IMR-90 (cell line): ENCODE measurements at regions not wholly inside any gene's neighbourhood (a gene's known extent, or its start where the extent isn't known, plus 50 kb on each side); places are given as distances from the start of the nearest gene placed in this dataset.

Experiments used
- ATAC-seq: fragments of 200-7000 bp; cut with Tn5 transposase; 2 replicates; pipeline ENCODE4 v1.9.1; 2020; ENCODE audit warnings: low read depth, mild to moderate bottlenecking, moderate library complexity
- BruUV-seq: library from RNA; stranded (reverse); fragments of 400-500 nt; replicated peaks from 2 replicates; lab custom pipeline; 2021; lab: Mats Ljungman, UMichigan
- CTCF ChIA-PET: fragments of 300-600 bp; formaldehyde crosslinking; extraction: SDS; loops from one replicate; lab custom pipeline; 2021; ENCODE audit warnings: antibody characterized with exemption; lab: Yijun Ruan, JAX
- POLR2A ChIA-PET: fragments of 300-600 bp; sonication (Branson Sonifier 250); formaldehyde crosslinking; loops from one replicate; lab custom pipeline; 2022; ENCODE audit warnings: antibody characterized with exemption; ENCODE audit not compliant: unreplicated experiment; lab: Charles Lee
- DNase-seq: peaks from one replicate; pipeline ENCODE4 v3.0.0; 2013
- H2AFZ ChIP-seq: replicated peaks from 2 replicates; pipeline ENCODE3; 2013; ENCODE audit warnings: low read length, mild to moderate bottlenecking; ENCODE audit not compliant: poor library complexity
- H2AK5ac ChIP-seq: 2 replicates; pipeline ENCODE4 v1.6.1; 2013; ENCODE audit warnings: low read depth, low read length, inconsistent platforms
- H2AK9ac ChIP-seq: replicated peaks from 2 replicates; pipeline ENCODE3; 2013; ENCODE audit warnings: mild to moderate bottlenecking, low read depth, low read length, moderate library complexity; ENCODE audit not compliant: poor library complexity
- H2BK120ac ChIP-seq: 2 replicates; pipeline ENCODE4 v1.6.1; 2013; ENCODE audit warnings: low read depth, low read length, inconsistent platforms
- H2BK15ac ChIP-seq: 3 replicates; pipeline ENCODE4 v1.6.1; 2013; ENCODE audit warnings: low read depth, low read length, inconsistent platforms
- H2BK20ac ChIP-seq: 2 replicates; pipeline ENCODE4 v1.6.1; 2013; ENCODE audit warnings: low read depth, mild to moderate bottlenecking, inconsistent platforms, low read length, moderate library complexity
- H2BK5ac ChIP-seq: 2 replicates; pipeline ENCODE4 v1.6.1; 2013; ENCODE audit warnings: mild to moderate bottlenecking, low read depth, low read length, inconsistent platforms; ENCODE audit not compliant: poor library complexity, severe bottlenecking
- H3K14ac ChIP-seq: replicated peaks from 2 replicates; pipeline ENCODE4 v1.6.1; 2013; ENCODE audit warnings: low read depth, low read length, inconsistent platforms
- H3K18ac ChIP-seq: 2 replicates; pipeline ENCODE4 v1.6.1; 2013; ENCODE audit warnings: low read depth, low read length, control low read depth
- H3K23ac ChIP-seq: 2 replicates; pipeline ENCODE4 v1.6.1; 2013; ENCODE audit warnings: low read depth, low read length, inconsistent platforms
- H3K27ac ChIP-seq: 2 replicates; pipeline ENCODE4 v1.5.1; 2013; ENCODE audit warnings: mild to moderate bottlenecking, control low read depth, low read length; ENCODE audit not compliant: insufficient read depth
- H3K27me3 ChIP-seq: 2 replicates; pipeline ENCODE4 v1.6.1; 2013; ENCODE audit warnings: low read length; ENCODE audit not compliant: control insufficient read depth, insufficient read depth
- H3K36me3 ChIP-seq: 2 replicates; pipeline ENCODE4 v1.6.1; 2013; ENCODE audit warnings: low read length, mixed read lengths; ENCODE audit not compliant: control insufficient read depth, insufficient read depth
- H3K4ac ChIP-seq: 2 replicates; pipeline ENCODE4 v1.6.1; 2013; ENCODE audit warnings: low read depth, low read length, inconsistent platforms
- H3K4me1 ChIP-seq: 2 replicates; pipeline ENCODE4 v1.6.1; 2013; ENCODE audit warnings: low read length, mixed read lengths; ENCODE audit not compliant: control insufficient read depth, insufficient read depth
- H3K4me2 ChIP-seq: 2 replicates; pipeline ENCODE4 v1.6.1; 2013; ENCODE audit warnings: low read depth, mild to moderate bottlenecking, control low read depth, low read length, moderate library complexity
- H3K4me3 ChIP-seq: 2 replicates; pipeline ENCODE4 v1.5.1; 2013; ENCODE audit warnings: low read depth, mild to moderate bottlenecking, control low read depth, low read length, moderate library complexity; ENCODE audit not compliant: insufficient read depth
- H3K56ac ChIP-seq: 2 replicates; pipeline ENCODE4 v1.6.1; 2013; ENCODE audit warnings: low read length, inconsistent platforms; ENCODE audit not compliant: insufficient read depth; ENCODE audit errors: extremely low read depth
- H3K79me1 ChIP-seq, 2 experiments: 2 replicates each; pipeline ENCODE4 v1.6.1; 2013; ENCODE audit warnings: low read length in 2 of 2, inconsistent platforms in 1 of 2, low read depth in 1 of 2
- H3K9ac ChIP-seq: 2 replicates; pipeline ENCODE4 v1.6.1; 2013; ENCODE audit warnings: low read depth, low read length, control low read depth
- H3K9me1 ChIP-seq: 2 replicates; pipeline ENCODE4 v1.6.1; 2013; ENCODE audit warnings: low read length, inconsistent platforms; ENCODE audit not compliant: insufficient read depth
- H3K9me3 ChIP-seq: 2 replicates; pipeline ENCODE4 v1.6.1; 2013; ENCODE audit warnings: low read length; ENCODE audit not compliant: control insufficient read depth, insufficient read depth
- H4K20me1 ChIP-seq: 2 replicates; pipeline ENCODE4 v1.6.1; 2013; ENCODE audit warnings: low read length, inconsistent platforms; ENCODE audit not compliant: insufficient read depth
- H4K5ac ChIP-seq: 2 replicates; pipeline ENCODE4 v1.6.1; 2013; ENCODE audit warnings: mild to moderate bottlenecking, low read depth, low read length, control low read depth
- H4K8ac ChIP-seq, 2 experiments: 2 replicates each; pipeline ENCODE4 v1.6.1; 2013; ENCODE audit warnings: low read depth in 2 of 2, low read length in 2 of 2, control low read depth in 1 of 2, inconsistent platforms in 1 of 2
- H4K91ac ChIP-seq: 2 replicates; pipeline ENCODE4 v1.6.1; 2013; ENCODE audit warnings: low read depth, low read length, inconsistent platforms; ENCODE audit not compliant: insufficient read depth
- CHD1 ChIP-seq: IDR thresholded peaks from 2 replicates; pipeline ENCODE4 v1.6.1; 2012; ENCODE audit warnings: low read depth, low read length, improper control_type of control experiment
- FOS ChIP-seq: fragments of 150-350 bp; IDR thresholded peaks from 2 replicates; pipeline ENCODE4 v1.6.1; 2016; ENCODE audit warnings: low read depth, low read length
- MAFK ChIP-seq: IDR thresholded peaks from 2 replicates; pipeline ENCODE4 v1.6.1; 2012; ENCODE audit warnings: low read depth, low read length, improper control_type of control experiment
- MAZ ChIP-seq: IDR thresholded peaks from 2 replicates; pipeline ENCODE4 v1.6.1; 2012; ENCODE audit warnings: low read depth, mild to moderate bottlenecking, low read length, improper control_type of control experiment, moderate library complexity, borderline replicate concordance
- MXI1 ChIP-seq: IDR thresholded peaks from 2 replicates; pipeline ENCODE4 v1.6.1; 2012; ENCODE audit warnings: low read depth, mild to moderate bottlenecking, low read length, moderate library complexity, borderline replicate concordance
- NFE2L2 ChIP-seq: fragments of 150-350 bp; IDR thresholded peaks from 2 replicates; pipeline ENCODE4 v1.6.1; 2016; ENCODE audit warnings: low read depth, mild to moderate bottlenecking, low read length
- POLR2A ChIP-seq: IDR thresholded peaks from 2 replicates; pipeline ENCODE4 v1.6.1; 2012; ENCODE audit warnings: mild to moderate bottlenecking, low read depth, low read length
- RAD21 ChIP-seq: IDR thresholded peaks from 2 replicates; pipeline ENCODE4 v1.6.1; 2012; ENCODE audit warnings: low read length, improper control_type of control experiment
- RCOR1 ChIP-seq: IDR thresholded peaks from 2 replicates; pipeline ENCODE4 v1.6.1; 2012; ENCODE audit warnings: mild to moderate bottlenecking, low read length, improper control_type of control experiment; ENCODE audit not compliant: insufficient replicate concordance
- RFX5 ChIP-seq: IDR thresholded peaks from 2 replicates; pipeline ENCODE4 v1.8.0; 2012; ENCODE audit warnings: low read depth, mild to moderate bottlenecking, low read length, moderate library complexity
- SMC3 ChIP-seq: fragments of 150-350 bp; IDR thresholded peaks from 2 replicates; pipeline ENCODE4 v1.6.1; 2016; ENCODE audit warnings: low read depth, mild to moderate bottlenecking, antibody characterized with exemption, low read length, moderate library complexity
- WGBS, 2 experiments: methylation state at CpG; one replicate each; pipeline versions ENCODE4 v1.1.5 to v1.1.7; 2013; ENCODE audit warnings: missing lambda C conversion rate in 2 of 2; ENCODE audit not compliant: insufficient read length in 1 of 2; ENCODE audit errors: extremely low coverage in 2 of 2; 5-methylcytosine and 5-hydroxymethylcytosine counted together
- dilution Hi-C: fragments of 300-500 bp; cut with HindIII; formaldehyde crosslinking; loops from one replicate; pipeline ENCODE4 v1.14.3; 2018; ENCODE audit warnings: low sequenced_read_pairs; ENCODE audit not compliant: unreplicated experiment
- in situ Hi-C: fragments of 300-500 bp; cut with MboI; formaldehyde crosslinking; loops from 3 replicates; pipeline ENCODE4 v1.14.3; 2019; ENCODE audit warnings: low sequenced_read_pairs, inconsistent platforms, mixed read lengths
- intact Hi-C: fragments of 100-400 bp; cut with micrococcal nuclease; formaldehyde crosslinking; loops from 2 replicates; pipeline ENCODE4 v1.10.0; 2022
- TF ChIP-seq, protein P1 (sequence below): fragments of 150-350 bp; IDR thresholded peaks from 2 replicates; pipeline ENCODE4 v1.6.1; 2016; ENCODE audit warnings: low read depth, mild to moderate bottlenecking, low read length, moderate library complexity, borderline replicate concordance
- TF ChIP-seq, protein P2 (sequence below): fragments of 150-350 bp; IDR thresholded peaks from 2 replicates; pipeline ENCODE4 v1.6.1; 2017; ENCODE audit warnings: mild to moderate bottlenecking, antibody characterized with exemption, low read length, low read depth
- TF ChIP-seq, protein P3 (sequence below): conservative IDR thresholded peaks from 2 replicates; pipeline ENCODE4 v1.5.1; 2012; ENCODE audit warnings: mild to moderate bottlenecking, low read depth, low read length, improper control_type of control experiment

DNA sequence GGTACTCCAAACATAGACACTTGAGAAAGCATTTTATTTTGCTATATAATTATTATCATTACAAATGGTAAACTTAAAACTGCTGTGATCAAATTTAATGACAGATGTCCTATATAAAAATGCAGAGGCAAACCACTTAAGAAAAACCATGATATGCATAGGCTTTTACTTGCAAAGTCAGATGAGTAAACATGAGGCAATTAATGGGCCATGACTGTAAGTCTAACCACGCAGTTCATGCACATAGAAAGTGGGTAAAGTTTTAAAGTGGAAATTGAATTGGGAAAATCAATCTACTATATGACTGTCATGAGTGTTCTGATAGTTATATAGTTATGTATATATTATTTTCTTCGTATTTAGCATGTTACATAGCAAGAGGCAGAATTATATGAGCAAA lies 219.2 kb downstream of the PTPRC start:
- H3K9me3 ChIP-seq: no peaks in the 10 kb centered on the region
- H3K23ac ChIP-seq: no peak overlapping the region
- H2BK5ac ChIP-seq: no peak overlapping the region
- no peak overlapping the region for H4K5ac ChIP-seq
- H3K4me2 ChIP-seq: no peak overlapping the region
- H2BK20ac ChIP-seq: no peak overlapping the region
- no peaks in the 10 kb centered on the region; the same call in 1 of the 2 replicates for H3K9me1 ChIP-seq
- H3K14ac ChIP-seq: no peak overlapping the region
- H3K18ac ChIP-seq: no peak overlapping the region
- no peak overlapping the region for H3K56ac ChIP-seq
- POLR2A ChIA-PET: no interaction called here
- H3K79me1 ChIP-seq: peaks cover 19 to 28% of the 10 kb centered on the region in 2 experiments; a peak in 3 of 4 replicates
- dilution Hi-C loops (no loop called here), intact Hi-C loops (no loop called here), in situ Hi-C loops (no loop called here)
- H2AK5ac ChIP-seq: no peak overlapping the region
- H3K4me1 ChIP-seq: no peaks in the 10 kb centered on the region; the same call in 1 of the 2 replicates
- no peak overlapping the region for H3K4me3 ChIP-seq
- no peak overlapping the region for H2AK9ac ChIP-seq
- H4K91ac ChIP-seq: no peak overlapping the region
- H3K27ac ChIP-seq: no peak overlapping the region
- H2BK120ac ChIP-seq: no peak overlapping the region
- peaks cover 8% of the 10 kb centered on the region; the same call in 1 of the 2 replicates for H3K36me3 ChIP-seq
- no peak overlapping the region for H3K9ac ChIP-seq
- no peak overlapping the region for H2BK15ac ChIP-seq
- H4K20me1 ChIP-seq: no peaks in the 10 kb centered on the region
- no CpG with 5 or more reads among the region's 2 CpGs for WGBS, 2 experiments
- H3K27me3 ChIP-seq: no peaks in the 10 kb centered on the region
- ATAC-seq (no peak), DNase-seq (no peak)
- CTCF ChIA-PET: no interaction called here
- no peak overlapping the region for H3K4ac ChIP-seq
- BruUV-seq: no TSS peak
- H4K8ac ChIP-seq: no peak overlapping the region
- no peak overlapping the region for H2AFZ ChIP-seq
- TF ChIP-seq SMC3 (no peak), CHD1 (no peak), NFE2L2 (no peak), MXI1 (no peak), POLR2A (no peak), FOS (no peak), MAFK (no peak), RAD21 (no peak), RFX5 (no peak), RCOR1 (no peak), MAZ (no peak)
- TF ChIP-seq, protein P1, sequence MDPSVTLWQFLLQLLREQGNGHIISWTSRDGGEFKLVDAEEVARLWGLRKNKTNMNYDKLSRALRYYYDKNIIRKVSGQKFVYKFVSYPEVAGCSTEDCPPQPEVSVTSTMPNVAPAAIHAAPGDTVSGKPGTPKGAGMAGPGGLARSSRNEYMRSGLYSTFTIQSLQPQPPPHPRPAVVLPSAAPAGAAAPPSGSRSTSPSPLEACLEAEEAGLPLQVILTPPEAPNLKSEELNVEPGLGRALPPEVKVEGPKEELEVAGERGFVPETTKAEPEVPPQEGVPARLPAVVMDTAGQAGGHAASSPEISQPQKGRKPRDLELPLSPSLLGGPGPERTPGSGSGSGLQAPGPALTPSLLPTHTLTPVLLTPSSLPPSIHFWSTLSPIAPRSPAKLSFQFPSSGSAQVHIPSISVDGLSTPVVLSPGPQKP: no peak
- TF ChIP-seq, protein P2, sequence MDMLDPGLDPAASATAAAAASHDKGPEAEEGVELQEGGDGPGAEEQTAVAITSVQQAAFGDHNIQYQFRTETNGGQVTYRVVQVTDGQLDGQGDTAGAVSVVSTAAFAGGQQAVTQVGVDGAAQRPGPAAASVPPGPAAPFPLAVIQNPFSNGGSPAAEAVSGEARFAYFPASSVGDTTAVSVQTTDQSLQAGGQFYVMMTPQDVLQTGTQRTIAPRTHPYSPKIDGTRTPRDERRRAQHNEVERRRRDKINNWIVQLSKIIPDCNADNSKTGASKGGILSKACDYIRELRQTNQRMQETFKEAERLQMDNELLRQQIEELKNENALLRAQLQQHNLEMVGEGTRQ: no peak
- TF ChIP-seq, protein P3, sequence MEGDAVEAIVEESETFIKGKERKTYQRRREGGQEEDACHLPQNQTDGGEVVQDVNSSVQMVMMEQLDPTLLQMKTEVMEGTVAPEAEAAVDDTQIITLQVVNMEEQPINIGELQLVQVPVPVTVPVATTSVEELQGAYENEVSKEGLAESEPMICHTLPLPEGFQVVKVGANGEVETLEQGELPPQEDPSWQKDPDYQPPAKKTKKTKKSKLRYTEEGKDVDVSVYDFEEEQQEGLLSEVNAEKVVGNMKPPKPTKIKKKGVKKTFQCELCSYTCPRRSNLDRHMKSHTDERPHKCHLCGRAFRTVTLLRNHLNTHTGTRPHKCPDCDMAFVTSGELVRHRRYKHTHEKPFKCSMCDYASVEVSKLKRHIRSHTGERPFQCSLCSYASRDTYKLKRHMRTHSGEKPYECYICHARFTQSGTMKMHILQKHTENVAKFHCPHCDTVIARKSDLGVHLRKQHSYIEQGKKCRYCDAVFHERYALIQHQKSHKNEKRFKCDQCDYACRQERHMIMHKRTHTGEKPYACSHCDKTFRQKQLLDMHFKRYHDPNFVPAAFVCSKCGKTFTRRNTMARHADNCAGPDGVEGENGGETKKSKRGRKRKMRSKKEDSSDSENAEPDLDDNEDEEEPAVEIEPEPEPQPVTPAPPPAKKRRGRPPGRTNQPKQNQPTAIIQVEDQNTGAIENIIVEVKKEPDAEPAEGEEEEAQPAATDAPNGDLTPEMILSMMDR: no peak
